Stimulated activated naive CD4-positive, alpha-beta T cell treated with Interleukin-2 at 50 U/mL for 16 hours (primary cell): ENCODE measurements at regions not wholly inside any gene's neighbourhood (a gene's known extent, or its start where the extent isn't known, plus 50 kb on each side); places are given as distances from the start of the nearest gene placed in this dataset.
"Not testable (repeated sequence)": the region's sequence is repeated elsewhere in the genome, so short reads cannot be mapped to it uniquely, and the experiment has no call there.

Experiments used
- DNase-seq: peaks from one replicate; lab custom pipeline; 2025; lab: John Stamatoyannopoulos, UW

DNA sequence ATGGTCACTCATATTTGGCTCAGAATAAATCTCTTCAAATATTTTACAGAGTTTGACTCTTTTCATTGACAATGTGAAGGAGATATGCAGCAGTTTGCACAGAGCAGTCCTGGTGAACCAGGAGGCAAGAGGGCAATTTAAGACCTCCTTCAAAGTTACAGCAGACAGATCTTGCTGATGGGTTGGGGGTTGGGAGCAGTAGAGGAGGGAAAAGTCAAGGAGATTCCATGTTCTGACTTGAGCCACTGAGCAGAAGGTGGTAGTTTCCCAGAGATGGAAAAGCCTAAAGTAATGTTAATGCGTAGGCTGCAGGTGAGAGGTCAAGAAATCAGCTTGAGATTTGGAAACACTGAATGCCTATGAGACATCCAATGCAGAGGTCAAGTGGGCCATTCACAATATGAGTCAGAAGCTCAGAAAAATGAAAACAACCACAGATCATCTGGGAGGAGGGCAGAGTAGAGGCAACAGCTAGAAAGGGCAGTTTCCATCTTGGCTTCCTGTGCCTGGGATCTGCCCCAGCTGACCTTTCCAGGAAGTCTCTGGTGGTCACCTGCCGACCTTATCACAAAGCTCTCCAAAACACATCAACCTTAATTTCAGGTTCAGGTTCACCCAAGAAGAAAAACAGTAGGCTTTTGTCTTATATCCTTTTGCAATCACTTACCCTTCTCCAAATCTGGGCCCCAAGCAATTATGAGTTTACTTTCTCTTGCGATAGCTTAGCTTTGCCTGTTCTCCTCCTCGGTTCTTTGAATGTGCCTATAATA lies 197.5 kb upstream of the ARL4C start:
- DNase-seq = no peak

- not testable (repeated sequence) for DNase-seq
Observed at GRCh38 chr2:234693681-234694190, 196.9 kb upstream of the ARL4C start.

DNA sequence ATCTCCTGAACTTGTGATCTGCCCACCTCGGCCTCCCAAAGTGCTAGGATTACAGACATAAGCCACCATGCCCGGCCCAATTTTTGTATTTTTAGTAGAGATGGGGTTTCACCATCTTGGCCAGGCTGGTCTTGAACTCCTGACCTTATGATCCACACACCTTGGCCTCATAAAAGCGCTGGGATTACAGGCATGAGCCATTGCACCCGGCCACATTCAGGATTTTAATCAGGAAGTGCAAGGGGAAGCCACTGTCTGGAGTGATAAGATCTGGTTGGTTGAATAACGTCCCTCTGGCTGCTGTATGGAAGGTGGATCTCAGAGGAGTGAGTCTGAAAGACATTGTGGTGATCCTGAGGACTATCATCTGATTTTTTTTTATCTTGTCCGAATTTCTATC lies 196.3 kb upstream of the ARL4C start:
- not testable (repeated sequence) for DNase-seq

GRCh38 chr2:234691968-234692955 lies 195.4 kb upstream of the ARL4C start:
- DNase-seq = no peak

DNA sequence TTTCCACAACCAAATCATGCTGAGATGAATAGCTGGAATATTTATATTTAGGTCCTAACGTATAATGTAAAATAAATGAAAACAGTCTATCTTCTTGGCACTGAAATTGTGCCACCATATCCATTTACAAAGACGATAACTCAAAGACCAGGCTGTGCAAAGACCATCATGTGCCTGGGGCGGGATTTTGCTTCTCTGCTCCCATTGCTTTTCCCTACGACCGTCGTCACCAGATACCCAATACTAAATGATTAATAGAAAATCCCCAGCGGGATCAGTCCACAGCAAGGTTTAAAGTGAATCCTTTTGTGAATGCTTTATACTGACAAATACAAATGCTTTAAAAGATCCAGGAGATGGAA lies 194.3 kb upstream of the ARL4C start:
- DNase-seq = no peak

- DNase-seq = no peak
Observed at GRCh38 chr2:234690569-234691213, 193.8 kb upstream of the ARL4C start.

DNA sequence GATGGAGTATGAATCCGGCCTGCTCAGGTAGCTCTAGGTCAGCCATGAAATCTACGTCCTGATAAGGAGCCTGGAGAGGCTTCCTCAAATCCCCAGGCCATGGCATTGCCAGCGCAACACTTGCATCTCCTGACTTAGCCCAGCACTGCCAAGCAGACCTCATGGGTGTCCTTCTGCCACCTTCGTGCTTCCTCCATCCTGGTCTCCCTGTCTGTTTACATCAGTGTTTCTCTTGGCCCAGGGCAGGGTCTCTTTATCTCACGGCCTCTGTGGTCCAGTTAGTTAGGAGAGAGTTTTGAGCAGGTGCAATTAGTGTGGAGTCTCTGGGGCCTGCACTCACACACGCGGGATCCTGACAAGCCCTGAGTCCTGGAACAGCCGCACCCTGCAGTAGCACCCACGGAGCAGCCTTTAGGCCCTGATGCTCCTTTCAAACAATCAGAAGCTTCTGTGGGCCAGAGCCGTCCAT lies 193.1 kb upstream of the ARL4C start:
- DNase-seq = no peak

DNA sequence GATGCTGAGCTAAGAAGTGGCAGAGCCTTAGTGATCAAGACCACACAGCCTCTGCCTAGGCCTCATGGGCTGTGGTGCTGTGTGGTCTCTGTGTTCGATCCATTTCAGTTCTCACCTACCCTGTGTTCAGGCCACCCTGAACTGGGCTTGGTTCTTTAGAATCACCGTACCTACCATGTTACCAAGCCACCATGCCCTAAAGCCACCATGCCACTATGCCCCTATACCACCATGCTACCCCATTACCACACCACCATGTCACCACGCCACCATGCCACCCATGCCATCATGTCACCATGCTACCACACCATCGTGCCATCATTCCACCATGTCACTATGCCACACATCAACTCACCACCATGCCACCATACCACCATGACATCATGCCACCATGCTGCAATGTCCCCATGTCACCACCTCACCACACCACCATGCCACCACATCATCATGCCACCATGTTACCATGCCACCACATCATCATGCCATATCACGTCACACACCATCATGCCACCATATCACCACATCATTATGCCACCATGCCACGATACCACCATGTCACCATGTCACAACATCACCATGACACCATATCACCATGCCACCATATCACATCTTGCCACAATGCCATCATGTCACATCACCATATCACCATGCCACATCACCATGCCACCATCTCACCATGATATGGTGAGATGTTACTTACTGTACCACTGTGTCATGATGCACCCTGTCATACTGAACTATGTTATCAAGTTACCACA lies 191.0 kb upstream of the ARL4C start:
- DNase-seq = no peak

DNA sequence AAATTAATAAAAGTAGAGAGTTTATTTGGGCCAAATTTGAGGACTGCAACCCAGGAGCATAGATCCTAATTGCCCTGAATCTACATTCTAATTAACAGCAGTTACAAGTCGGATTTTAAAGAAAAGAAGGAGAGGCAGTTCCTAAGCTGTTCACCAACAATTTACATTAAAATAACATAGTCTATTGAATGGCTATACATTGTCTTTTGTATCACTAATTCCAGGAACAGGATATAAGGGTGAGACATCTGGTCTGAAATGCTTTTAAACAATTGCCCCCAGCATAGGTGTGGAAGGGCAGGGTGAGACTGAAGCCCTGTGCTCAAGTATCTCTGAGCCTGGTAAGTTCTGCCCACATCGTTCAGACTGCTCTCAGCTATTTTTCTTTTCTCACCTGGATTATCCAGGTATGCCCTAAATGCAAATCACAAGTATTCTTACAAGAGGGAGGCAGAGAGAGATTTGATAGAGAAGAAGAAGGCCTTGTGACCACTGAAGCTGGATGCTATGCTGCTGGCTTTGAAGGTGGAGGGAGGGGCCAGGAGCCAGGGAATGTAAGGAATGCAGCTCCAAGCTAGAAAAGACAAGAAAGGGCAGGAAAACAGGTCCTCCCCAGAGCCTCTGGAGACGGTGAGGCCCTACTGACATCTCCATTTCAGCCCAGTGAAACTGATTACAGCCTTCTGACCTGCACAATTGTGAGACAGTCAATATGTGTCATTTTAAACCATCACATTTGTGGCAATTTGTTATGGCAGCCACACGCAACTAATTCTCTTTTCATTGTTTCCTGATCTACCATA lies 189.4 kb upstream of the ARL4C start:
- DNase-seq = no peak

DNA sequence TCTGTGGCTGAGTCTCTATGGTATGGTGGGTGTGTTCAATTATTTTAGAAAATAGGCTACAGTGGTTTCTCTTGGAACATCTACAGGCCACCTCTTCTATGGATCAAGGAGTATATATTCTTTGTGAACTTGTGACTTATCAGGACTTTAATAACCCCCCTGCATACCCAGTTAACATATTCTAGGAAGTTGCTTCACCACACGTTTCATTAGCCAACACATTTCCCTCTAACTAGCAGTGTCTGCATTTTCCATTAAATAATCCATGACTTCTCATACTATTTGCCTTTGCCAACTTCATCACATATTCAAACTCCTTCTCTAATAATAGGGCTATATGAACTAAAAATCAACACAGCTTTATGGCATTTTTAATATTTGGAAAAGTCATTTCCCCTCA lies 187.6 kb upstream of the ARL4C start:
- DNase-seq = no peak

- DNase-seq = no peak
Observed at GRCh38 chr2:234683950-234684349, 187.1 kb upstream of the ARL4C start.

DNA sequence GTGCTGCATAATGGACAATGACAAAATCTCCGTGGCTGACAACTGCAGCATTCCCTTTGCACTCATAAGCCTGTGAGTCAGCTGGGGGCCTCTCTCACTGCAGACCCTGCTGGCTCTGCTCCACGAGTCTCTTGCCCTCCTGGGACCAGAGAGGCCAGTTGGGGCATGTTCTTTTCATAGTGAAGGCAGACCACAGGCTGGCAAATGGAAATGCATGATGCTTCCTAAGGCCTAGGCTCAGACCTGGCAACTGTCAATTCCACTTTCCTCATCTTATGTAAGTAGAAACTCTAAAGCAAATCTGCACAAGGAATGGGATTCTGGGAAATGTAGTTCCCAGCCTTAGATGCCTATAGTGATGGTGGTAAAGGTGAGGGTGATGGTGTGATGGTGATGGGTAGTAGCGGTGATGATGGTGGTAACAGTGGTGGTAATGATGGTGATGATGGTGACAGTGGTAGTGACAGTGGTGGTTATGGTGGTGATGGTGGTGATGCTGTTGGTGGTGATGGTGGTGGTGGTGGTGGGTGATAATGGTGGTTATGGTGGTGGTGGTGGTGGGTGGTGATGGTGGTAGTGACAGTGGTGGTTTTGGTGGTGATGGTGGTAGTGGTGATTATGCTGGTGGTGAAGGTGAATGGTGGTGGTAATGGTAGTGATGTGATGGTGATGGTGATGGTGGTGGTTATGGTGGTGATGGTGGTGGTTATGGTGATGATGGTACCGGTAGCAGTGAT lies 185.8 kb upstream of the ARL4C start:
- DNase-seq = no peak

- DNase-seq = no peak
Observed at GRCh38 chr2:234680688-234681619, 184.1 kb upstream of the ARL4C start.

DNA sequence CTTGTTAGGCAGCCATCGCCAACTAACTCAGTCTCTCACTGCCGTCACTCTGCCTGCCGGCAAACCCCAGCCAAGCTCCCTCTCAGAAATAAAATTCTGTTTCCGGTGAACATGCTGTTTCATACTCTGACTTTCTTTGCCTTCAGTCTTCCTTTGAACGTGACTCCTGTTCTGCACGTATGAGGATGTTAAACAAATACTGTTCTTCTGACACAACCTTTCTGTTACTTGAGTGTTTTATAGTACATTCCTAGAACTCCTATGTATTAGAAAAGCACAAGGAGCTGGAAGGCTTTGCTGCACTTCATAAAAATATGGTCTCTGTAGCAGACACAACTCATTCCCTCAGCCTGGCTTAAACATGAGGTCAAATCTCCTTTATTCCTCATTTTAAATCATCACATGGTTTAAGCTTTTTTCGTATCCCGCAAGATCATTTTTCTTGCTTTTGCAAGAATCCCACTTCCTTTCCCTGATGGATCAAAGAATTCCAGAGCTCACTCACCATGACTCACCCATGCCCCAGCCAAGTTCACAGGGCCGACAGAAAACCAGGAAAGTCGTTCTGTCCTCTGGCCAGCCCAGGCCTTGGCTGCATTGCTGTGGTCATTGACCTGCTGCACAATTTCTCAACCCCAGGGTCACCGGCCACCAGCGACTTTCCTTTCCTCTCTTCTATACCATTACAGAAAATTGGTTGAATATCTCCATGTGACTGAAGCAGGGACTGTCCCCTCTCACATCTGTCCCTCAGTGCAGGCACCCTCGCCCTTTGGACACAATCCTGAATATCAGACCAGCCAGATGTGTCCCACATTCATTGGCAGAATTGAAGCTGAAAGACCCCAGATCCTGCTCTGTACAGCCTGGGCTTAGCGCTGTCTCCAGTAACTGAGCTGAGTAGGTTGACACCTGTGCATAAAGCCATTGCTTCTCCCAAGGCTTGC lies 183.1 kb upstream of the ARL4C start:
- DNase-seq = no peak

DNA sequence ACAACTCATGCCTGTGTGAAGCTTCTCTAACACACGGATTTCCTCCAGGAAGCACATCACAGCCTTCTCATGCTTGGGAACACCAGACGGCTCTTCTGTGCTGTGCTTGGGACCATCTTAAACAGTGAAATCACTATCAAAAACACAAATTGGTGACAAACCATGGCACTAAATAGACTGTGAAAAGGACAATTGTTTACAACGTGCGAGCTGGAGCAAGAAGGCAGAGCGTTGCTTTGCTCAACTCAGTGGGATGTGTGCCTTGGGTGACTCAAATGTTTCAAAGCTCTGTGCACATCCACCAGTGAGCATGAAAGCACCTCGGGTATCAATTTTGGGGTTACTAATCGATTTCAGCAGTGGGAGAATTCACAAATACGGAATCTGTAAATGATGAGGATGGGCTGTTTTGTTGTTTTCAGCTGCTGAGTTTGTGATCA lies 182.4 kb upstream of the ARL4C start:
- no peak for DNase-seq

- DNase-seq = no peak
Observed at GRCh38 chr2:234678711-234679110, 181.8 kb upstream of the ARL4C start.

GRCh38 chr2:234677758-234678538 lies 181.1 kb upstream of the ARL4C start:
- no peak for DNase-seq
